Thoracic aorta (tissue), 2 donors: ENCODE measurements at regions not wholly inside any gene's neighbourhood (a gene's known extent, or its start where the extent isn't known, plus 50 kb on each side); places are given as distances from the start of the nearest gene placed in this dataset.

Source experiments
- ATAC-seq: fragments of 150-250 bp; one replicate; pipeline ENCODE4 v1.8.0; 2017; ENCODE audit warnings: low read depth; ENCODE audit not compliant: insufficient number of reproducible peaks, low FRiP score
- DNase-seq: peaks from one replicate; pipeline ENCODE4 v3.0.0-alpha.2; 2020; ENCODE audit warnings: low spot score
- H3K27ac ChIP-seq, 2 donors: fragments of 200-600 bp; sonication (generic); 1 replicate in 1 of 2; 2 replicates in 1 of 2; pipeline ENCODE4 v1.5.1; 2016; ENCODE audit warnings: mild to moderate bottlenecking in 2 of 2, moderate library complexity in 2 of 2
- H3K27me3 ChIP-seq: fragments of 200-600 bp; sonication (generic); replicated peaks from 2 replicates; pipeline ENCODE4 v1.6.0; 2016; ENCODE audit warnings: mild to moderate bottlenecking; ENCODE audit not compliant: insufficient read depth
- H3K36me3 ChIP-seq: fragments of 200-600 bp; sonication (generic); one replicate; pipeline ENCODE4 v1.5.1; 2016
- H3K4me1 ChIP-seq, 2 donors: fragments of 200-600 bp; sonication (generic); 1 replicate in 1 of 2; 2 replicates in 1 of 2; pipeline versions ENCODE4 v1.5.1 to v1.6.0; 2016; ENCODE audit warnings: low read depth in 2 of 2, mild to moderate bottlenecking in 1 of 2; ENCODE audit not compliant: control insufficient read depth in 1 of 2
- H3K4me3 ChIP-seq: fragments of 200-600 bp; sonication (generic); 2 replicates; pipeline ENCODE4 v1.5.1; 2016; ENCODE audit warnings: mild to moderate bottlenecking
- H3K9me3 ChIP-seq: fragments of 200-600 bp; sonication (generic); 2 replicates; pipeline ENCODE4 v1.5.1; 2016
- TF ChIP-seq, protein P1 (sequence below): fragments of 200-600 bp; sonication (generic); IDR thresholded peaks from one replicate; pipeline ENCODE4 v1.5.1; 2019; ENCODE audit warnings: antibody characterized with exemption

DNA sequence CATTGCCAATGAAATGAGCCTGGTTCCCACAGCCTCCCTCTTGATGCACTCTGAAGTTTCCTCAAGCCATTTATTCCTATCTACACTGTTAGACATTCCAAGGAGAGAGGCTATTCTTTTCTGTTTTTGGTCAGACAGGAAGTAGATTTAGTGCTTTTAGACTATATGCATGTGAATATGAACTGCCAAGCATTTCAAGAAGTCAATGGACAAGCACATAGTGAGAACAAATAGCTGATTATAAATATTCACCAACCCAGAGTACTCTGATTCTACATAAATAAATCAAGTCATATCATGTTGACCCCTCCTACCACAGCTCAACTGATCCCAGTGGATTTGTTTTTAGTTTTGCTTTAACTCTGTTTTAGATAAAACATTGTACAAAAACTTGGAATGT lies 412.5 kb upstream of the RARB start:
- TF ChIP-seq, protein P1, sequence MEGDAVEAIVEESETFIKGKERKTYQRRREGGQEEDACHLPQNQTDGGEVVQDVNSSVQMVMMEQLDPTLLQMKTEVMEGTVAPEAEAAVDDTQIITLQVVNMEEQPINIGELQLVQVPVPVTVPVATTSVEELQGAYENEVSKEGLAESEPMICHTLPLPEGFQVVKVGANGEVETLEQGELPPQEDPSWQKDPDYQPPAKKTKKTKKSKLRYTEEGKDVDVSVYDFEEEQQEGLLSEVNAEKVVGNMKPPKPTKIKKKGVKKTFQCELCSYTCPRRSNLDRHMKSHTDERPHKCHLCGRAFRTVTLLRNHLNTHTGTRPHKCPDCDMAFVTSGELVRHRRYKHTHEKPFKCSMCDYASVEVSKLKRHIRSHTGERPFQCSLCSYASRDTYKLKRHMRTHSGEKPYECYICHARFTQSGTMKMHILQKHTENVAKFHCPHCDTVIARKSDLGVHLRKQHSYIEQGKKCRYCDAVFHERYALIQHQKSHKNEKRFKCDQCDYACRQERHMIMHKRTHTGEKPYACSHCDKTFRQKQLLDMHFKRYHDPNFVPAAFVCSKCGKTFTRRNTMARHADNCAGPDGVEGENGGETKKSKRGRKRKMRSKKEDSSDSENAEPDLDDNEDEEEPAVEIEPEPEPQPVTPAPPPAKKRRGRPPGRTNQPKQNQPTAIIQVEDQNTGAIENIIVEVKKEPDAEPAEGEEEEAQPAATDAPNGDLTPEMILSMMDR = no peak
- Histone ChIP-seq H3K9me3 (no peaks in the 10 kb centered on the region), H3K4me3 (no peak overlapping the region), H3K27ac (no peak overlapping the region), H3K36me3 (no peaks in the 10 kb centered on the region), H3K4me1 (no peaks in the 10 kb centered on the region), H3K27me3 (no peaks in the 10 kb centered on the region)
- DNase-seq (no peak), ATAC-seq (no peak)

DNA sequence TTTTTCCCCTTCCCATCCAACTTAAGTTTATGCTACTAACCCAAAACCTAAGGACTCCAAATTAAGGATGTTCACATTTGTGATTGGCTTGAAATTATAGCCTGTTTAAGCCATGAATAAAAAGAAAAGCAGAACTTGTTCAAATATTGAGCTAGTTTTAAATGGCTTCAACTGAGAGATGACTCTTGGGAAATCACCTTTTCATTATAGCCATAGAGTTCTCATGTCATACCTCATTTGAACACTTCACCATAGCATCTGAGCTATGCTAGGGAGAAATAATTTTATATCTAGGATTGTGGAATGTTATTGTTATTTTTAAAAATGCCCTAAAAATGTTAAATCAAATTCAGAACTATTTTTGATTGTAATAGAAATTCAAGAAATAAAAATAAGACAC lies 409.2 kb upstream of the RARB start:
- TF ChIP-seq, protein P1 = no peak
- DNase-seq (no peak), ATAC-seq (no peak)
- Histone ChIP-seq H3K4me1 (no peaks in the 10 kb centered on the region), H3K27me3 (no peaks in the 10 kb centered on the region), H3K27ac (no peak overlapping the region), H3K9me3 (no peaks in the 10 kb centered on the region), H3K4me3 (no peak overlapping the region), H3K36me3 (no peaks in the 10 kb centered on the region)

DNA sequence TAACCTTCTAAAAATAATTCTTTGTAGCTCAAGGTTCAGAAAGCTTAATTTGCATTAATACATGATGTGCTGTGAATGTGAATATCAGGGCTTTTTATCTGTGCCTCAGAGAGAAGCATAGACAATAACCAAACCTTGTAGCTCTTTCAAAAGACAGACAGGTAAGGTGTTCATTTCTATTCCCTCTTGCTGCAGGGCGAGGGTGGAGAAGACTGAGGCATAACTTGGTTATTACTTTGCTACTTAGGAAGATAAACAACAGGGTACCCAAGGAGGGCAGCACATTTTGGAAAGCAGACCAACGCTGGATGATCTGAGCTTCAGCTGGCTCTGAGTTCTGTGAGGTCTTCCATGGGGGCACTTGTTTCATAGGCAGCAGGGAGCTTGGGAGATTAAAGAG lies 408.6 kb upstream of the RARB start:
- TF ChIP-seq, protein P1 = no peak
- ATAC-seq (no peak), DNase-seq (no peak)
- Histone ChIP-seq H3K27me3 (no peaks in the 10 kb centered on the region), H3K9me3 (no peaks in the 10 kb centered on the region), H3K27ac (no peak overlapping the region), H3K4me3 (no peak overlapping the region), H3K36me3 (no peaks in the 10 kb centered on the region), H3K4me1 (no peaks in the 10 kb centered on the region)

DNA sequence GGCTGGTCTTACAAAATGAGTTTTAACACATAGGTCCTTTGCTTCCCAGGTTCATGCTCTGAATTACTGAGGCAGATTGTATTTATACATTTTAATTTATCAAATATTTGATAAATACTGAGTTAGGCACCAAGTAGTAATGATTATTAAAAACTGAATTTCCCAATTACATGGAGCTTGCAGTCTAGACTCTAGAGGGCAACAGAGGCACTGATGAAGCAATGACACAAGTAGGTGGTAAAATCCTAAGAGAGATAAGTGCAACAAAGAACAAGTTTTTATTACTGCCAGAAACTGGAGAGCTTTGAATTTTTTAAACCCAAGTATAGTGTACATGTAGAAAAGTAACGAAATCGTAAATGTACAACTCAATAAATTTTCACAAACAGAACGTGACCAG lies 406.2 kb upstream of the RARB start:
- Histone ChIP-seq H3K36me3 (no peaks in the 10 kb centered on the region), H3K4me1 (no peaks in the 10 kb centered on the region), H3K9me3 (no peaks in the 10 kb centered on the region), H3K27me3 (no peaks in the 10 kb centered on the region), H3K4me3 (no peak overlapping the region), H3K27ac (no peak overlapping the region)
- TF ChIP-seq, protein P1 = peak; percentile 47
- DNase-seq = no peak
- no peak for ATAC-seq

DNA sequence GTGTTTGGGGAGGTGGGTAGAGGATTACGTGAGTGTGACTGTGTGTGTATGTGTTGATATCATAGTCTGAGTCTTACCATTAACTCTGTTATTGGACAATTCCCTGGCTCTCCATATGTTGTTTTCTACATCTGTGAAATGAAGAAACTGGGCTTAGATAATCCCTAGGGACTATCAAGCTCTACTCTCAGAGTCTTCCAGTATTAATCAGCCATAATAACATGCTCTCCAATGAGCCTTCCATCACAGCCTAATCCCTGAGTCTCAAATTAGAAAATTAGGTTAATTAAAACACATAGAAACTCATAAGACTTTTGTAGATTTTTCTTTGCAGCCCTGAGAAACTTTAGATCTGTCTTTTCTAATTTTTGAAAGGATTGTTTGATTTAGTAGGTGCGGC lies 404.2 kb upstream of the RARB start:
- Histone ChIP-seq H3K4me1 (no peaks in the 10 kb centered on the region), H3K4me3 (no peak overlapping the region), H3K27me3 (no peaks in the 10 kb centered on the region), H3K9me3 (no peaks in the 10 kb centered on the region), H3K27ac (no peak overlapping the region), H3K36me3 (no peaks in the 10 kb centered on the region)
- TF ChIP-seq, protein P1 = no peak
- DNase-seq (no peak), ATAC-seq (no peak)
